H9 (cell line): ENCODE measurements at regions not wholly inside any gene's neighbourhood (a gene's known extent, or its start where the extent isn't known, plus 50 kb on each side); places are given as distances from the start of the nearest gene placed in this dataset.

Source experiments
- DNase-seq: peaks from one replicate; pipeline ENCODE4 v3.0.0-alpha.2; 2017
- H2AFZ ChIP-seq: one replicate; pipeline ENCODE4 v1.6.1; 2013; ENCODE audit warnings: mild to moderate bottlenecking, low read length, control low read depth, moderate library complexity
- H2AK5ac ChIP-seq: 2 replicates; pipeline ENCODE4 v1.6.1; 2013; ENCODE audit warnings: low read length, control low read depth, mixed read lengths; ENCODE audit not compliant: insufficient read length
- H2BK120ac ChIP-seq: one replicate; pipeline ENCODE4 v1.6.1; 2013; ENCODE audit warnings: low read depth, mild to moderate bottlenecking, low read length, control low read depth, inconsistent platforms; ENCODE audit not compliant: poor library complexity, severe bottlenecking
- H2BK12ac ChIP-seq: 2 replicates; pipeline ENCODE4 v1.6.1; 2013; ENCODE audit warnings: low read length, control low read depth, mixed read lengths, low read depth; ENCODE audit not compliant: insufficient read length
- H2BK15ac ChIP-seq: 2 replicates; pipeline ENCODE4 v1.6.1; 2013; ENCODE audit warnings: low read depth, low read length, control low read depth
- H2BK20ac ChIP-seq: one replicate; pipeline ENCODE4 v1.6.1; 2013; ENCODE audit warnings: low read depth, mild to moderate bottlenecking, low read length, control low read depth, inconsistent platforms; ENCODE audit not compliant: poor library complexity, severe bottlenecking
- H2BK5ac ChIP-seq: 2 replicates; pipeline ENCODE4 v1.6.1; 2013; ENCODE audit warnings: low read length, control low read depth, mixed read lengths; ENCODE audit not compliant: insufficient read length
- H3K14ac ChIP-seq: 2 replicates; pipeline ENCODE4 v1.6.1; 2013; ENCODE audit warnings: low read length, control low read depth; ENCODE audit not compliant: insufficient read depth
- H3K18ac ChIP-seq: 2 replicates; pipeline ENCODE4 v1.6.1; 2013; ENCODE audit warnings: low read depth, mild to moderate bottlenecking, mixed read lengths, low read length, control low read depth; ENCODE audit not compliant: insufficient read length
- H3K23ac ChIP-seq: 2 replicates; pipeline ENCODE4 v1.6.1; 2013; ENCODE audit warnings: low read length, control low read depth, mixed read lengths, low read depth; ENCODE audit not compliant: insufficient read length
- H3K23me2 ChIP-seq: 2 replicates; pipeline ENCODE4 v1.6.1; 2013; ENCODE audit warnings: low read depth, mild to moderate bottlenecking, mixed read lengths, low read length, control low read depth; ENCODE audit not compliant: insufficient read length, poor library complexity, severe bottlenecking
- H3K27ac ChIP-seq: 2 replicates; pipeline ENCODE4 v1.5.1; 2013; ENCODE audit warnings: low read length, control low read depth, mixed read lengths, low read depth; ENCODE audit not compliant: insufficient read length
- H3K27me3 ChIP-seq: 2 replicates; pipeline ENCODE4 v1.6.1; 2013; ENCODE audit warnings: low read length, control low read depth, inconsistent platforms; ENCODE audit not compliant: insufficient read depth
- H3K4ac ChIP-seq: 2 replicates; pipeline ENCODE4 v1.6.1; 2013; ENCODE audit warnings: low read depth, mild to moderate bottlenecking, control low read depth, inconsistent platforms, low read length, moderate library complexity
- H3K4me1 ChIP-seq: 2 replicates; pipeline ENCODE4 v1.6.1; 2013; ENCODE audit warnings: low read length, control low read depth, inconsistent platforms; ENCODE audit not compliant: insufficient read depth
- H3K4me2 ChIP-seq: 2 replicates; pipeline ENCODE4 v1.6.1; 2013; ENCODE audit warnings: low read length, control low read depth, mixed read lengths; ENCODE audit not compliant: insufficient read length, insufficient read depth
- H3K56ac ChIP-seq: 2 replicates; pipeline ENCODE4 v1.6.1; 2013; ENCODE audit warnings: low read depth, mild to moderate bottlenecking, mixed read lengths, low read length, control low read depth; ENCODE audit not compliant: insufficient read length
- H3K79me1 ChIP-seq: 2 replicates; pipeline ENCODE4 v1.6.1; 2013; ENCODE audit warnings: low read depth, mild to moderate bottlenecking, moderate library complexity, low read length, control low read depth, inconsistent platforms; ENCODE audit not compliant: insufficient read depth, poor library complexity, severe bottlenecking
- H3K79me2 ChIP-seq: 2 replicates; pipeline ENCODE4 v1.6.1; 2013; ENCODE audit warnings: low read length, control low read depth, inconsistent platforms; ENCODE audit not compliant: insufficient read depth
- H3K9ac ChIP-seq: 2 replicates; pipeline ENCODE4 v1.6.1; 2013; ENCODE audit warnings: low read length, control low read depth, mixed read lengths; ENCODE audit not compliant: insufficient read length; ENCODE audit errors: extremely low read depth
- H3K9me3 ChIP-seq: one replicate; pipeline ENCODE4 v1.6.1; 2013; ENCODE audit warnings: low read depth, low read length, inconsistent platforms; ENCODE audit not compliant: control insufficient read depth
- H3T11ph ChIP-seq: one replicate; pipeline ENCODE4 v1.6.1; 2013; ENCODE audit warnings: mild to moderate bottlenecking, low read length, control low read depth, inconsistent platforms
- H4K20me1 ChIP-seq: one replicate; pipeline ENCODE4 v1.6.1; 2013; ENCODE audit not compliant: control insufficient read depth, insufficient read length, insufficient read depth
- H4K5ac ChIP-seq: 2 replicates; pipeline ENCODE4 v1.6.1; 2013; ENCODE audit warnings: low read depth, mild to moderate bottlenecking, mixed read lengths, low read length, control low read depth; ENCODE audit not compliant: insufficient read length
- H4K8ac ChIP-seq: replicated peaks from 2 replicates; pipeline ENCODE4 v1.6.1; 2013; ENCODE audit warnings: low read length, control low read depth, mixed read lengths, low read depth; ENCODE audit not compliant: insufficient read length
- H4K91ac ChIP-seq: 2 replicates; pipeline ENCODE4 v1.6.1; 2013; ENCODE audit warnings: low read depth, mild to moderate bottlenecking, moderate library complexity, mixed read lengths, low read length, control low read depth; ENCODE audit not compliant: insufficient read length
- H3K27ac Mint-ChIP-seq, 3 experiments: 2 replicates in 2 of 3; 3 replicates in 1 of 3; pipeline ENCODE4 v1.8.0; 2020 to 2021; ENCODE audit warnings: mixed read lengths in 3 of 3, mild to moderate bottlenecking in 1 of 3, moderate library complexity in 1 of 3
- H3K27me3 Mint-ChIP-seq: 2 replicates; pipeline ENCODE4 v1.8.0; 2021; ENCODE audit warnings: low read depth, mild to moderate bottlenecking, moderate library complexity, mixed read lengths
- H3K36me3 Mint-ChIP-seq, 3 experiments: 2 replicates in 2 of 3; 3 replicates in 1 of 3; pipeline ENCODE4 v1.8.0; 2020 to 2021; ENCODE audit warnings: low read depth in 3 of 3, mixed read lengths in 3 of 3; ENCODE audit not compliant: insufficient read depth in 1 of 3
- H3K4me1 Mint-ChIP-seq, 2 experiments: 2 replicates each; pipeline ENCODE4 v1.8.0; 2020; ENCODE audit warnings: mixed read lengths in 2 of 2
- H3K4me3 Mint-ChIP-seq, 2 experiments: 2 replicates in 1 of 2; 3 replicates in 1 of 2; pipeline ENCODE4 v1.8.0; 2020 to 2021; ENCODE audit warnings: mild to moderate bottlenecking in 2 of 2, mixed read lengths in 2 of 2, moderate library complexity in 1 of 2
- H3K9me3 Mint-ChIP-seq, 2 experiments: 2 replicates in 1 of 2; 3 replicates in 1 of 2; pipeline ENCODE4 v1.8.0; 2020; ENCODE audit warnings: mild to moderate bottlenecking in 2 of 2, mixed read lengths in 2 of 2, moderate library complexity in 1 of 2
- WGBS: extraction: QIAGEN DNeasy Blood & Tissue Kit; methylation state at CpG from one replicate; pipeline ENCODE4 v1.1.7; 2013; ENCODE audit warnings: missing lambda C conversion rate, low lambda C conversion rate, mixed read lengths; ENCODE audit not compliant: insufficient read length; ENCODE audit errors: extremely low coverage; 5-methylcytosine and 5-hydroxymethylcytosine counted together
- TF ChIP-seq, protein P1 (sequence below): fragments of 200-600 bp; sonication (generic); conservative IDR thresholded peaks from 3 replicates; pipeline ENCODE4 v1.8.0; 2021; ENCODE audit warnings: antibody characterized with exemption, mild to moderate bottlenecking

DNA sequence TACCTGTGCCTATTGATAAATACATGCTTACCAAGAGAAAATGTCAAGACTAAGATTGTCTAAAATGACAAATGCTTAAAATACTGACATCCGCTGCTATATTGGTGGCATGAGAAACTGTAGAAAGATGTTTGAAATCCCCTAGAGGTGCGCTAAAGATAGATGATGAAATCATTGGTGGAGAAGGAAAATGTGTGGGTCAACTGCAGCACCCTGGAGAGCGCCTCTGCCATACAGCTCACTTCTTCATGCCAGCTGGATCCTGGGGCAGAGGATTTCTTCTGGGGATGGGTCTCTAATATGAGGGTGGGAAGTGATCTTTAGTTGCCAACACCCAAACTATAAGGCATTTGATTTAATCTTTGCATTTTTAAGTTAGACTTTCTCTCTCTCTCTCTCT, 680.4 kb upstream of the POM121L12 start:
- Histone ChIP-seq H2BK120ac (no peak overlapping the region), H2AFZ (no peak overlapping the region), H2AK5ac (no peak overlapping the region), H3K23me2 (no peaks in the 10 kb centered on the region), H4K20me1 (no peaks in the 10 kb centered on the region), H3K23ac (no peak overlapping the region), H4K8ac (no peak overlapping the region), H4K91ac (no peak overlapping the region), H3K27ac (no peak overlapping the region), H2BK5ac (no peak overlapping the region), H3K18ac (no peak overlapping the region), H2BK15ac (no peak overlapping the region), H3K79me1 (no peaks in the 10 kb centered on the region), H3K4me2 (no peak overlapping the region), H3K27me3 (no peaks in the 10 kb centered on the region), H3K79me2 (no peaks in the 10 kb centered on the region), H2BK12ac (no peak overlapping the region), H3K4ac (no peak overlapping the region), H3K9ac (no peak overlapping the region), H3K14ac (no peak overlapping the region), H2BK20ac (no peak overlapping the region), H4K5ac (no peak overlapping the region), H3K56ac (no peak overlapping the region), H3T11ph (no peak overlapping the region), H3K9me3 (no peaks in the 10 kb centered on the region), H3K4me1 (no peaks in the 10 kb centered on the region)
- H3K36me3 Mint-ChIP-seq, result no peaks in the 10 kb centered on the region
- TF ChIP-seq, protein P1, sequence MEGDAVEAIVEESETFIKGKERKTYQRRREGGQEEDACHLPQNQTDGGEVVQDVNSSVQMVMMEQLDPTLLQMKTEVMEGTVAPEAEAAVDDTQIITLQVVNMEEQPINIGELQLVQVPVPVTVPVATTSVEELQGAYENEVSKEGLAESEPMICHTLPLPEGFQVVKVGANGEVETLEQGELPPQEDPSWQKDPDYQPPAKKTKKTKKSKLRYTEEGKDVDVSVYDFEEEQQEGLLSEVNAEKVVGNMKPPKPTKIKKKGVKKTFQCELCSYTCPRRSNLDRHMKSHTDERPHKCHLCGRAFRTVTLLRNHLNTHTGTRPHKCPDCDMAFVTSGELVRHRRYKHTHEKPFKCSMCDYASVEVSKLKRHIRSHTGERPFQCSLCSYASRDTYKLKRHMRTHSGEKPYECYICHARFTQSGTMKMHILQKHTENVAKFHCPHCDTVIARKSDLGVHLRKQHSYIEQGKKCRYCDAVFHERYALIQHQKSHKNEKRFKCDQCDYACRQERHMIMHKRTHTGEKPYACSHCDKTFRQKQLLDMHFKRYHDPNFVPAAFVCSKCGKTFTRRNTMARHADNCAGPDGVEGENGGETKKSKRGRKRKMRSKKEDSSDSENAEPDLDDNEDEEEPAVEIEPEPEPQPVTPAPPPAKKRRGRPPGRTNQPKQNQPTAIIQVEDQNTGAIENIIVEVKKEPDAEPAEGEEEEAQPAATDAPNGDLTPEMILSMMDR, result no peak
- no CpG with 5 or more reads among the region's 3 CpGs for WGBS
- no peaks in the 10 kb centered on the region for H3K9me3 Mint-ChIP-seq
- H3K27ac Mint-ChIP-seq, result no peak overlapping the region
- H3K4me1 Mint-ChIP-seq, result peaks cover 0 to 3% of the 10 kb centered on the region in 2 experiments; a peak in 1 of 4 replicates
- H3K4me3 Mint-ChIP-seq, result no peak overlapping the region
- H3K27me3 Mint-ChIP-seq, result no peaks in the 10 kb centered on the region
- DNase-seq, result peak; percentile 52
